ENCODE measurements at regions not wholly inside any gene's neighbourhood (a gene's known extent, or its start where the extent isn't known, plus 50 kb on each side); places are given as distances from the start of the nearest gene placed in this dataset.

DNA sequence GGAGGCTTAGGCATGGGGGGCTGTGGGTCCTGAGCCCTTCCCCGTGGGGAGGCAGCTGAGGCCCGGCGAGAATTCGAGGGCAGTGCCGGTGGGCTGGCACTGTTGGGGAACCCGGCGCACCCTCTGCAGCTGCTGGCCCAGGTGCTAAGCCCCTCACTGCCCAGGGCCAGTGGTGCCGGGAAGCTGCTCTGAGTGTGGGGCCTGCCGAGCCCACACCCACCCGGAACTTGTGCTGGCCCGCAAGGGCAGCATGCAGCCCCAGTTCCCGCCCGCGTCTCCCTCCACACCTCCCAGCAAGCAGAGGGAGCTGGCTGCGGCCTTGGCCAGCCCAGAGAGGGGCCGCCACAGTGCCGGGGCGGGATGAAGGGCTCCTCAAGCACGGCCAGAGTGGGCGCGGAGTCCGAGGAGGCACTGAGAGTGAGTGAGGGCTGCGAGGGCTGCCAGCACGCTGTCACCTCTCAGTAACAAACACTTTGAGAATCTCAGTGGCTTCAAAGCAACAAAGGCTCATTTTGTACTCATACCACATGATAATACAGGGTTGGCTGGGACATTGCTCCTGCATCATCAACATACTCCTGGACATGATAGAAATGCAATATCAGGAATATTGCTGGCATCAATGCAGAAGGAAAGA is 265.7 kb upstream of the ANKRD55 start:
- WGBS: 93% methylated on average over 21 of the region's 24 CpGs
- H3K9me3 ChIP-seq: peaks cover 0 to 1% (median 0%) of the 10 kb centered on the region in 4 donors
- H3K27me3 ChIP-seq: no peaks in the 10 kb centered on the region
- no peak for DNase-seq (ENCODE audit: extremely low spot score)
- peaks cover 7 to 16% (median 15%) of the 10 kb centered on the region in 4 donors for H3K4me1 ChIP-seq
- no peaks in the 10 kb centered on the region for H3K36me3 ChIP-seq
- H3K27ac ChIP-seq (replicated peaks in 1 of 4): no peak overlapping the region
- intact Hi-C loops (cut with DNase I): no loop called here
- H3K4me3 ChIP-seq: no peak overlapping the region
- no peak for TF ChIP-seq POLR2A (IDR thresholded peaks at IDR 0.05; ENCODE audit: low read depth)
- TF ChIP-seq, protein P1, sequence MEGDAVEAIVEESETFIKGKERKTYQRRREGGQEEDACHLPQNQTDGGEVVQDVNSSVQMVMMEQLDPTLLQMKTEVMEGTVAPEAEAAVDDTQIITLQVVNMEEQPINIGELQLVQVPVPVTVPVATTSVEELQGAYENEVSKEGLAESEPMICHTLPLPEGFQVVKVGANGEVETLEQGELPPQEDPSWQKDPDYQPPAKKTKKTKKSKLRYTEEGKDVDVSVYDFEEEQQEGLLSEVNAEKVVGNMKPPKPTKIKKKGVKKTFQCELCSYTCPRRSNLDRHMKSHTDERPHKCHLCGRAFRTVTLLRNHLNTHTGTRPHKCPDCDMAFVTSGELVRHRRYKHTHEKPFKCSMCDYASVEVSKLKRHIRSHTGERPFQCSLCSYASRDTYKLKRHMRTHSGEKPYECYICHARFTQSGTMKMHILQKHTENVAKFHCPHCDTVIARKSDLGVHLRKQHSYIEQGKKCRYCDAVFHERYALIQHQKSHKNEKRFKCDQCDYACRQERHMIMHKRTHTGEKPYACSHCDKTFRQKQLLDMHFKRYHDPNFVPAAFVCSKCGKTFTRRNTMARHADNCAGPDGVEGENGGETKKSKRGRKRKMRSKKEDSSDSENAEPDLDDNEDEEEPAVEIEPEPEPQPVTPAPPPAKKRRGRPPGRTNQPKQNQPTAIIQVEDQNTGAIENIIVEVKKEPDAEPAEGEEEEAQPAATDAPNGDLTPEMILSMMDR (IDR thresholded peaks at IDR 0.05): no peak
- no peak for TF ChIP-seq POLR2AphosphoS5 (IDR thresholded peaks at IDR 0.05)
- no peak for TF ChIP-seq EP300 (IDR thresholded peaks at IDR 0.05)

DNA sequence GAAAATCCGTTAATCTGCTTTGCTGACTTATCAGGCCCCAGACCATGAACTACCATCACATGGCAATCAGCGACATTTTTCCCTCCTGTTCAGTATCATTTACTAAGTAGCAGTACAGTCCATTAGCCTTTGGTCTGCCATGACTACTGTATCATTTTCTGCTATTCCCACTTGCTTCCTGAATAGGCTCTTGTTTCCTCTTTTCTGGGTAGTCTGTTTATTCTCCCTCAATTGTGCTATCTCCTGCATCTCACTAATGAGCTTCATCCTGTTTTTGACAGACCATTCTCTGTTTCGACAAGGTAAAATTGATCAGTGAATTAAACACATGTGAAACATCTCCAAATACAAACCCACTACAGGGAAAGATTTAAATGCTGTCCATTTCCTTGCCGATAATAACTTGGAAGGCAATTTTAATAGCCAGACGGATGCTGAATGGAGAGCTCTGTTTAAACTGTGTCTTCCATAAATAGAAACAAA is 263.5 kb upstream of the ANKRD55 start:
- H3K9me3 ChIP-seq: no peaks in the 10 kb centered on the region
- no peak for TF ChIP-seq POLR2A (IDR thresholded peaks at IDR 0.05; ENCODE audit: low read depth)
- TF ChIP-seq, protein P1 (IDR thresholded peaks at IDR 0.05): no peak
- TF ChIP-seq EP300 (IDR thresholded peaks at IDR 0.05): no peak
- no peak for TF ChIP-seq POLR2AphosphoS5 (IDR thresholded peaks at IDR 0.05)
- intact Hi-C loops (cut with DNase I): no loop called here

DNA sequence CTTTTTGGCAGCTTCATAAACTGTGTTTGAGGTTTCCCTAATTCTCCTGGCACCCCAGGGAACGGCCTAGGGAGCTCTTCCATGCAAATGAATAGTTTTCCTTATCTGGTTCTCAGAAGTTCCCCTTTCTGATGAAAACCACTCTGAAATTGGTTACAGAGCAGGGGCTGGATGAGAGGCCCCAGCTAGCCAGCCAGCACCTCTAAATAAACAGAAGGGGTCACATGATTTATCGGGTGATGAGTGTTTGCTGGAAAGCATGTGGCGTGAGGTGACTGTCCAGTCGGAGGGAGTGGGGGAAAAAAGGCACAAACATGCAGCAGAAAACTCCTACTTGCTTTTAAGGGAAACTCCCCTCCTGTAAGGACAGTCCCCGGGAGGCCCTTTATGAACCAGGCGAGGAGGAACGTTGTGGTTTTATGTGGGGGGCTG is 261.2 kb upstream of the ANKRD55 start:
- intact Hi-C loops (cut with DNase I): loop anchor here (5.0 kb wide), 1 partner anchor 58 kb away; no protein-coding TSS in a partner anchor
- no peak overlapping the region for H3K4me3 ChIP-seq
- peaks cover 7 to 24% (median 20%) of the 10 kb centered on the region in 4 donors for H3K4me1 ChIP-seq
- no peak for TF ChIP-seq EP300 (IDR thresholded peaks at IDR 0.05)
- TF ChIP-seq POLR2AphosphoS5 (IDR thresholded peaks at IDR 0.05): no peak
- TF ChIP-seq POLR2A (IDR thresholded peaks at IDR 0.05; ENCODE audit: low read depth): no peak
- TF ChIP-seq, protein P1 (IDR thresholded peaks at IDR 0.05): no peak
- no peaks in the 10 kb centered on the region for H3K27me3 ChIP-seq
- DNase-seq (ENCODE audit: extremely low spot score): no peak
- no peaks in the 10 kb centered on the region for H3K9me3 ChIP-seq
- 26% methylated on average over 7 of the region's 7 CpGs for WGBS
- H3K27ac ChIP-seq (replicated peaks in 1 of 4): no peak overlapping the region
- no peaks in the 10 kb centered on the region for H3K36me3 ChIP-seq

More for the DNA sequence above, 263.5 kb upstream of the ANKRD55 start:
- Histone ChIP-seq H3K36me3 (no peaks in the 10 kb centered on the region), H3K4me1 (peaks cover 7 to 24% (median 20%) of the 10 kb centered on the region in 4 donors), H3K27ac (replicated peaks in 1 of 4) (no peak overlapping the region), H3K27me3 (no peaks in the 10 kb centered on the region), H3K4me3 (no peak overlapping the region)
- WGBS: 56% methylated on average over 5 of the region's 5 CpGs
- no peak for DNase-seq (ENCODE audit: extremely low spot score)

DNA sequence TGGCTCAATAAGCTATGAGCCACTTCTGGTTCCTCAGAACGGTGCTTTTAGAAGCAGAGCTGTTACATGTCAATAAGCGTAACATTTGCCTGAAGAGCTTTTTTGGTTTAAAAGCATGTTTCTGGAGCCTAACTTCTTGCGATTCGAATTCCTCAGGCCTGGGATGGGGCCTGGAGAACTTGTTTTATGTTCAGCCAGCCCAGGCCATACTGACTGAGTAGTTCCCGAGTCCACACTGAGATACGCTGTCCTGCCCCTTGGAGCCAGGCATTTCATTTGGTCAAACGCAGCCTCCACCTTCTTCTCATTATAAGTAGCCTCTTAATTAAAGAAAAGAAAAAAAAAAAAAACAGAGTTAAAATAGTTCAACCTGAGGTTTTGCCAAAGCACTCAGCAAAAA is 260.6 kb upstream of the ANKRD55 start:
- TF ChIP-seq, protein P1 (IDR thresholded peaks at IDR 0.05): no peak
- TF ChIP-seq POLR2A (IDR thresholded peaks at IDR 0.05; ENCODE audit: low read depth): no peak
- TF ChIP-seq EP300 (IDR thresholded peaks at IDR 0.05): no peak
- TF ChIP-seq POLR2AphosphoS5 (IDR thresholded peaks at IDR 0.05): no peak
- Histone ChIP-seq H3K9me3 (no peaks in the 10 kb centered on the region), H3K4me1 (peaks cover 7 to 24% (median 20%) of the 10 kb centered on the region in 4 donors), H3K4me3 (no peak overlapping the region), H3K36me3 (no peaks in the 10 kb centered on the region), H3K27me3 (no peaks in the 10 kb centered on the region), H3K27ac (replicated peaks in 1 of 4) (no peak overlapping the region)
- 87% methylated on average over 7 of the region's 7 CpGs for WGBS
- no peak for DNase-seq (ENCODE audit: extremely low spot score)
- intact Hi-C loops (cut with DNase I): loop anchor here (5.0 kb wide), 1 partner anchor 59 kb away; no protein-coding TSS in a partner anchor
